ENCODE measurements at regions not wholly inside any gene's neighbourhood (a gene's known extent, or its start where the extent isn't known, plus 50 kb on each side); places are given as distances from the start of the nearest gene placed in this dataset.

GRCh38 chr6:16060039-16060438, 68.8 kb upstream of the MYLIP start:
- no peak overlapping the region for H3K4me3 ChIP-seq (ENCODE audit: low read depth, low read length)
- no peak for DNase-seq (ENCODE audit: low read depth)
- TF ChIP-seq, protein P1, sequence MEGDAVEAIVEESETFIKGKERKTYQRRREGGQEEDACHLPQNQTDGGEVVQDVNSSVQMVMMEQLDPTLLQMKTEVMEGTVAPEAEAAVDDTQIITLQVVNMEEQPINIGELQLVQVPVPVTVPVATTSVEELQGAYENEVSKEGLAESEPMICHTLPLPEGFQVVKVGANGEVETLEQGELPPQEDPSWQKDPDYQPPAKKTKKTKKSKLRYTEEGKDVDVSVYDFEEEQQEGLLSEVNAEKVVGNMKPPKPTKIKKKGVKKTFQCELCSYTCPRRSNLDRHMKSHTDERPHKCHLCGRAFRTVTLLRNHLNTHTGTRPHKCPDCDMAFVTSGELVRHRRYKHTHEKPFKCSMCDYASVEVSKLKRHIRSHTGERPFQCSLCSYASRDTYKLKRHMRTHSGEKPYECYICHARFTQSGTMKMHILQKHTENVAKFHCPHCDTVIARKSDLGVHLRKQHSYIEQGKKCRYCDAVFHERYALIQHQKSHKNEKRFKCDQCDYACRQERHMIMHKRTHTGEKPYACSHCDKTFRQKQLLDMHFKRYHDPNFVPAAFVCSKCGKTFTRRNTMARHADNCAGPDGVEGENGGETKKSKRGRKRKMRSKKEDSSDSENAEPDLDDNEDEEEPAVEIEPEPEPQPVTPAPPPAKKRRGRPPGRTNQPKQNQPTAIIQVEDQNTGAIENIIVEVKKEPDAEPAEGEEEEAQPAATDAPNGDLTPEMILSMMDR (IDR thresholded peaks at IDR 0.05; ENCODE audit: control insufficient read depth, extremely low read depth, insufficient read depth), result no peak

- H3K4me3 ChIP-seq (ENCODE audit: low read depth, low read length), result no peak overlapping the region
- TF ChIP-seq, protein P1 (IDR thresholded peaks at IDR 0.05; ENCODE audit: control insufficient read depth, extremely low read depth, insufficient read depth), result no peak
- no peak for DNase-seq (ENCODE audit: low read depth)
Observed at GRCh38 chr6:16059496-16059895, 69.4 kb upstream of the MYLIP start.

DNA sequence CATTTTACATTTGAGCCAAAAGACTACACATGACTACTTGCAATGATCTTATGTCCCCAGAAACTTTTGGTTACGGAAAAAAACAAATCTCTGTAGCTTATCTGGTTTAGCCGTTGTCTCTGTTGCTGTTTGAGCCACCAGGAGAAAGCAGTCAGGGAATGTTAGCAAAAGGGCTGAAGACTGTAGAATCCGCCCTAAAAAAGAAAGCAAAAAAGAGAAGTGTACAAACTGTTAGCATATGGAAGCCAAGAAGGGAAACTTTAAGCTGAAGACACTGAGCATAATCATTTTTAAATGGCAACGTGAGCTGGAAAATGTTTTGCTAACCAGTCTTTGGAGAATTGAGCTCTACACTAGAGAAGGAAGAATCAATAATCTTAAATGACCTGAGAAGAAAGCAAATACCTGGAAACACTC, 69.9 kb upstream of the MYLIP start:
- DNase-seq (ENCODE audit: low read depth), result no peak
- no peak overlapping the region for H3K4me3 ChIP-seq (ENCODE audit: low read depth, low read length)
- TF ChIP-seq, protein P1 (IDR thresholded peaks at IDR 0.05; ENCODE audit: control insufficient read depth, extremely low read depth, insufficient read depth), result no peak

DNA sequence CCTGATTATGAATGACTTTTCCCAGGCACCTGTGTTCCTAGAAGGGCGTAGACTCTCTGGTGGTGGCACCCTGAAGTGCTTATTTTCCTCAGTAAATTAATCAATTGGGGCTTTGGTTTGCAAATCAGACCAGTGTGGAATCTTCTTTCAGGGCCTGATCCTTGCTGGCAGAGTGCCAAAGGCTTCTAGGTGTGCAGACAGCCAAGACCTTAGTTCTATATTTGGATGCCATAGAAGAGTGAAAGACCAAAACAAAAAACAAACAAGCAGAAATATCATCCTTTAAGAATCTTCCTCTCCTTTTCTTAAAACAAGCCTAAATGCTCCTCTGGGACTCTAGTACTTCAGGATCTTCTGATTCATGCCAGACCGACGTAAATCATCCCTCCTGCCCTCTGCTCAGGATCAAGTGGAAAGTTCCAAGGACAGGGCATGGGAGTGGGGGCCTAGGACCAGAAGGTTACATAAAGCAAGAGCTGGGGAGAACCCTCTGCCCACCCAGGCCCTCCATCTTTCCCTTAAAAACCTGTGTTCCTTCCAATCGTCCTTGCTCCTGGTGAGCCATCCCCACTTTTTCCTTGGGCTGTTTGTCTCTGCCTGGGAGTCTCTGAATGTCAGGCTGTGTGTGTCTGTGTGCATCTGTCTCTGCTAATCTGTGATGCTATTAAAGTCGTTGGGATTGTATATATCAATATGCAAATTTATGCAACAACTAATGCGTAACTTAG, 70.5 kb upstream of the MYLIP start:
- TF ChIP-seq, protein P1 (IDR thresholded peaks at IDR 0.05; ENCODE audit: control insufficient read depth, extremely low read depth, insufficient read depth), result no peak
- DNase-seq (ENCODE audit: low read depth), result no peak
- no peak overlapping the region for H3K4me3 ChIP-seq (ENCODE audit: low read depth, low read length)

DNA sequence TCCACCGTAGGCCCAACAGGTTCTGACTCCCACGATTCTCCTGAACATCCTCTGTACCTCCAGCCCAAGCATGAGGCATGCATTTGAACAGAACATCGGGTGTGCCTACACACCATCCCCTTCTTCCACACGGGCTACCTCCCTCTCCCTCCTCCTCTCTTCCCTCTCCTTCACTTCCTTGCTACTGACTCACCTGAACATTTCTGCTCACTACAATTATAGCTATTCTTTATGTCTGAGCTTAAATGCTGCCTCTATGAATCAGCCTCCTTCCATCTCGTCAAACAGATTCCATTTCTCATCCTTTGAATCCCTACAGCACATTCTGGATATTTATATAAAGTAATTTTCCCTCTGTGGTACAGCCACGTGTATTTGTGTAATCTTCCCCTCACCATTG, 71.4 kb upstream of the MYLIP start:
- H3K4me3 ChIP-seq (ENCODE audit: low read depth, low read length), result no peak overlapping the region
- TF ChIP-seq, protein P1 (IDR thresholded peaks at IDR 0.05; ENCODE audit: control insufficient read depth, extremely low read depth, insufficient read depth), result no peak
- DNase-seq (ENCODE audit: low read depth), result no peak

GRCh38 chr6:16056263-16056870, 72.5 kb upstream of the MYLIP start:
- no peak overlapping the region for H3K4me3 ChIP-seq (ENCODE audit: low read depth, low read length)
- TF ChIP-seq, protein P1 (IDR thresholded peaks at IDR 0.05; ENCODE audit: control insufficient read depth, extremely low read depth, insufficient read depth), result no peak
- no peak for DNase-seq (ENCODE audit: low read depth)

Data from LNCaP clone FGC (cell line).